HK-2 (cell line): ENCODE measurements at regions not wholly inside any gene's neighbourhood (a gene's known extent, or its start where the extent isn't known, plus 50 kb on each side); places are given as distances from the start of the nearest gene placed in this dataset.
"Not testable (repeated sequence)": the region's sequence is repeated elsewhere in the genome, so short reads cannot be mapped to it uniquely, and the experiment has no call there.

ENCODE experiments used
- DNase-seq: peaks from one replicate; pipeline ENCODE4 v3.0.0-alpha.2; 2018; ENCODE audit not compliant: unreplicated experiment

DNA sequence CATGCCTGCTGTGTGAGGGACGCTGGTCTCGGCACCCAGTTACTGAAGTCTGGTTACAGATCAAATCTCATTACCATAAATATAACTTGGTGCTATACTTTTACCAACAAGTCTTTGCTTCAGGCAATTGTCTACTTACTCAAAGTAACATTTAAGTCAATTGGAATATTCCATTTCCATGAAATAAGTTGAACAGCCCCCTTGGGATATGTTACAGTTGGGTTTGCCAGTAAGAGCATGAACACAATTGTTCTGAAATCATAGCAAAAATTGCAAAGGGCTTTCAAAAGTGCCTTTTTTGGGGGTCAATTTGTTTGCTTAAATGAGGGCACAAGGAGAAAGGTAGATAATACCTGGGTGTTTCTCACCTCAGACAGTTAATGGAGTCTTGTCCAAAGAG, 170.9 kb upstream of the EXOC2 start:
- DNase-seq, result no peak

DNA sequence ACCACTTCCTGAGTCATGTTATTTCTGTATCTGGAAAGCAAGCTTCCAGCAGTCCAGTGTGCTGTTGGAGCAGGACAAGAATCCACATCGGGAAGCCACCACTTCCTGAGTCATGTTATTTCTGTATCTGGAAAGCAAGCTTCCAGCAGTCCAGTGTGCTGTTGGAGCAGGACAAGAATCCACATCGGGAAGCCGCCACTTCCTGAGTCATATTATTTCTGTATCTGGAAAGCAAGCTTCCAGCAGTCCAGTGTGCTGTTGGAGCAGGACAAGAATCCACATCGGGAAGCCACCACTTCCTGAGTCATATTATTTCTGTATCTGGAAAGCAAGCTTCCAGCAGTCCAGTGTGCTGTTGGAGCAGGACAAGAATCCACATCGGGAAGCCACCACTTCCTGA, 170.2 kb upstream of the EXOC2 start:
- DNase-seq, result not testable (repeated sequence)

DNA sequence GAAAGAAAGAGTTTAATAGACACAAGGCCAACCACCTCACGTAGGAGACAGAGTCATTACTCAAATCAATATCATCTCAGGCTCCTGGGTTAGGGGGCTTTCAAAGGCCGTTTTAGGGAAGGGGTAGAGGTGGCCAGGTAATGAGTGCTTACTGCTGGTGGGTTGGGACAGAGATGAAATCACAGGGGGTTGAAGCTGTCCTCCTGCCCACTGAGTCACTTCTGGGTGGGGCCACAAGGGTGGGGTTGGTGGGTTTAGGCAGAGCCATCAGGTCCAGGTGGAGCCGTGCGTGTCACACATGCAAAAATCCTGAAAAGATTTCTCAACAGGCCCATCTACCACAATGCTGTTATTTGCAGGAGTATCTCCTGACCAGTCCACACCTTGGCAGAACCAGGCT, 167.0 kb upstream of the EXOC2 start:
- no peak for DNase-seq

DNA sequence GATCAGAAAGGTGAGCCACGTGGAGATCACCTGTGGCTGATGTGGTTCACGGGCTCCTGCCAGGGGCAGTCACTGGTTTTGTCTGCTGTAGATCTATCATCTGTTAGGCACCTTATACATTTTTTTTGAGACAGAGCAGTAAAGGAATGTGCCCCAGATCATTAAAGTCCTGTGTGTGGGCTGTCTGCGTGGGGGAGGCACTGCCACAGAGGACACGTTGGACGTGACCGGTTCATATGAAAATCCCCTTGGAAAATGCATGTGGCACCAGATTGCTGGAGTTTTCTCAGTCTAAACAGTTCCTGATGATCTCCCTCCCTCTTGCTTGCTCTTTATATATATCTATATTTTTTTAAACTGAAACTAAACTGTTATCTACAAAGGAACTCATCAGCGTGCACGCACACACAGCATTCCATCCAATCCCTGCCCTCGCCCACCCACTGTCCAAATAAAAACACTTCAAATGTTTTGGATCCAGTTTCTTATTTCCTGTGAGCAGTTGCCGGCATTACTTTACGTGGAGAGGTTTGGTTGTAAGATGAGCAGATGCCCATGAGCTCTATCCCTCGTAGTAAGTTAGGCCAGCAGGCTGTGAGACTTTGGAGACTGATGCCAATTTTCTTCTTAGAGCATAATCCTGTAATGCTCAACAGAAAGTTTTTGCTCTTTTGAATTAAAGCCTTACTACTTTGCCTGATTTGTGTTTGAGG, 161.6 kb upstream of the EXOC2 start:
- DNase-seq, result no peak

DNA sequence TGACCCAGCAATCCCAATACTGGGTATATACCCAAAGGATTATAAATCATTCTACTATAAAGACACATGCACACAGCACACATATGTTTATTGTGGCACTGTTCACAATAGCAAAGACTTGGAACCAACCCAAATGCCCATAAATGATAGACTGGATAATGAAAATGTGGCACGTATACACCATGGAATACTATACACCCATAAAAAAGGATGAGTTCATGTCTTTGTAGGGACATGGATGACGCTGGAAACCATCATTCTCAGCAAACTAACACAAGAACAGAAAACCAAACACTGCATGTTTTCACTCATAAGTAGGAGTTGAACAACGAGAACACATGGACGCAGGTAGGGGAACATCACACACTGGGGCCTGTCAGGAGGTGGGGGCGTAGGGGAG, 159.3 kb upstream of the EXOC2 start:
- not testable (repeated sequence) for DNase-seq

DNA sequence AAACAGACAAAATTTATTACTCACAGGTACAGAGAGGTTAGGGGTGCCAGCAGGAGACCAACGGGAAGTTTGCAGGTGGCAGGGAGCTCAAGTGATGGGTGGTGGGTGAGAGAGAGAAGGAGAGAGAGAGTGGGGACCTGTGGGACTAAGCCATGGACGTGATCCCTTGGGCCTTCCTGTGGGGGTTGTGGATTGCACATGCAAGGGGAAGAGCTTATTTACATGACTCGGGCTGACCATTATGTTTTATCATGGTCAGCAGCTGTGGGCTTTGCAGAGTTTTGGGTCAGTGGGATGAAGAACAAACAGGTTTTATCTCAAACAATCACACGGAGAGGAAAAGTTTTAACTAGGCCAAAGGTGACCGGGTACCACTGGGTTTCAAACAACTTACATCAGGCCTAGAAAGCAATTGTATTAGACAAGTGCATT, 156.2 kb upstream of the EXOC2 start:
- no peak for DNase-seq

DNA sequence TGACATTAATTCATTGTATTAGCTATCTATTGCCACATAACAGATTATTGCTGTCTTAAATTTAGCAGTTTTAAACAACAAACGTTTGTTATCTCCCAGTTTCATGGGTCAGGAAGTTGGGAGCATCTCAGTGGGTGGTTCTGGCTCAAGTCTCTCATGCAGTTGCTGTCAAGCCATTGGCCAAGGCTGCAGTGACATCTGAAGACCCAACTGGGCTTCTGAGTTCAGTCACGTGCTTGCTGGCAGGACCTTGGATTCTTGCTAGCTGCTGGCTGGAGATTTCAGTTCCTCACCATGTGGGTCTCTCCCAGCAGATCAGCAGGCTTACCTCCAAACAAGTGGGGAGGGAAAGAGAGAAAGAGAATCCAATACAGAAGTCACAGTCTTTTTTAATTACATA, 152.6 kb upstream of the EXOC2 start:
- DNase-seq, result no peak

DNA sequence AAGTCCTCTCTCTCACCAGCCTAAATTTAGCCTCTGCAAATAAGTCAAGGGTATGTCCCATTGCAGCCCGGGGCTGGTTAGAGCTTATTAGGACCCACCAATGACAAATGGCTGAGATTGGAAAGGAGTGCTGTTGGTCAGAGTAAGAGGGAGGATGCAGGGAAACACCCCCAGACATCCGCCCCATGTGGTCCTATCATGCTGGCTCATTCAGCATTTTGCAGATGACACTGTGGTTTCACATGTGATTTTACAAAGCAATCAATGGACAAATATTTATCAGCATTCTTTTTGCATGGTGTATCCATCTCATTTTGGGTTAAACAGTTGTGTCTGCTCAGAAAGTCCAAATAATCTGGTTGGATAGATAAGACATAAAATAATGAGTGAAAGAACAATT, 152.2 kb upstream of the EXOC2 start:
- no peak for DNase-seq

DNA sequence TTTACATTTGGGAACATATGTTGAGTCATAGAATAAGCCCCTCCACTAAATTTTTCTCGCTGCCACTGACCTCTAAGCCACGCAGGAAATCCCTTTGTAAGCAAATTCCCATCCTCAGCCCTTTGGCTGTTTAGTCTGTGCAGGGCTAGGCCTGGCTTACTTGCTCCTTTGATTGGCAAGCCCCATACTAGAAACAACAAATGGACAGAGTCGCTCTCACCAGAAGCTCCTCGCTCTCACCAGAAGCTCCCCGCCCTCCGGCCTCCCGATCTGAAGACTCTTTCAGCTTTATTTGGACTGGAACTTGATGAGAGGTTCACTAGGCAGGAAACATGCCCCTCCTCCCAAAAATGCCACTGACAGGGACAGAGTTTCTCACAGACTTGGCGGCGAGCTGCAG, 149.2 kb upstream of the EXOC2 start:
- DNase-seq, result no peak

DNA sequence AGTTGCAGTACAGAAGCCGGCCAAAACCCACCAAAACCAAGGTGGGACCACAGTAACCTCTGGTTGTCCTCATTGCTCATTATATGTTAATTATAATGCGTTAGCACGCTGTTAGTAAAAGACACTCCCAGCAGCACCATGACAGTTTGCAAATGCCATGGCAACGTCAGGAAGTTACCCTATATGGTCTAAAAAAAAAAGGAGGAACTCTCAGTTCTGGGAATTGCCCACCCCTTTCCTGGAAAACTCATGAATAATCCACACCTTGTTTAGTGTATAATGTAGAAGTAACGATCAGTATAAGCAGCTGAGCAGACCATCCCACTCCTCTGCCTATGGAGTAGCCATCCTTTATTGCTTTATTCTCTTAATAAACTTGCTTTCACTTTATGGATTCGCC, 148.6 kb upstream of the EXOC2 start:
- DNase-seq, result no peak

DNA sequence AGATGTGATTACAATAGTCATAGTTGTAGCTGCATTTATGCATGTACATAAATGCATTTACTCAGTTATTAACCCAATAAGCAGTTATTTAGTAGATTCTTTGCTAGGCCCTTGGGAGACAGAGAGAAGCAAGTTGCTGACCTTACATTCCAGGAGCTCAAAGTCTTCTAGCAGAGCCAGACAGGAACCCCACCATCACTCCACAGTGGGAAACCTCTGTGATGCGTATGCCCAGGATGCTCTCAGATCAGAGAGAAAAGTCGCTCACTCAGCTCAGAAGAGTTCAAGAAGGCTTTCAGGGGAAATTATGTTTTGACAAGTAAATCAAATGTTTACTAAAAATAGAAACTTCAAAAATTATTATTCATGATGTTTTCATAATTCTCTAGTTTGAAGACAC, 146.3 kb upstream of the EXOC2 start:
- no peak for DNase-seq

DNA sequence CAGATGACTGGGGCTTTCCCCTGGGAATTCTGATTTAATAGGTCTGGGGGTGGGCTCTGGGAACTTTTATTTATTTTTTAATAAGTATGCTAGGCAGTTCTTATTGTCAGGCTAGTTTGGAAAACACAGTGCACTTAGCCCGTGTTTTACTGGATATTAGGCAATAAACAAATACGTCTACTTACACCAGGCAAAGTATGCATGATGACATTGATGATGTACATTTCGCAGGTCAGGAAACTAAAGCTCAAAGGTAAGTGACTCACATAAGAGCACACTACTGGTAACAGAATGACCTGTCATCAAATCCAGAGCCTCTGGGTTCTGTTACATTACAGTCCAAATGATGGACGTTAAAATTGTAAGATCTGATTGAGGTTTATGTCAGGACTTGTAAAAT, 144.4 kb upstream of the EXOC2 start:
- DNase-seq, result no peak

DNA sequence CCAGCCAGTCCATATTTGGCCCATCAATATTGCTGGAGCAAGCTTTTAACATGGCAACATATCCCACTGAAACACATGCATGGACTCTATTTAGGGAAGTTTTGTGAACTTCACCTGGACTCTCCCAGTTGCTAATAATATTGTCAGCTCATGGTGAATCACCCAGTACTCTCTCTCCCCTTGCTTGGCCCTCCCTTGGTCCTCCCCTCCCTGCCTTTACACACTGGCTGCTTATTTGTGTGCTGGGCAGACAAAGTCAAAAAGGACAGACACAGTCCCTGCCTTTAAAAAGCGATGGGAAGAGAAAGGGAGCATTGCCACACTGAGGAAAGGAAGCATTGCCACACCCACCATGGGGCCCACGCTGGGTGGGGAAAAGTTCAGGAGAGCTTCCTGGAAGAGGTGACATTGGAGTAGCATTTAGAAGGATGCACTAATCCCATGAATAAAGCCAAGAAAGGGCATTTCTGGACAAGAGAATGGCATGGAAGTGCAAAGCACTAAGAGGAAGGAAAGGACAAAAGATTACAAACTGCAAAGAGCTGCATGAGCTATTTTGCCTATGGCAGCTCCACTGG, 143.4 kb upstream of the EXOC2 start:
- DNase-seq, result no peak

DNA sequence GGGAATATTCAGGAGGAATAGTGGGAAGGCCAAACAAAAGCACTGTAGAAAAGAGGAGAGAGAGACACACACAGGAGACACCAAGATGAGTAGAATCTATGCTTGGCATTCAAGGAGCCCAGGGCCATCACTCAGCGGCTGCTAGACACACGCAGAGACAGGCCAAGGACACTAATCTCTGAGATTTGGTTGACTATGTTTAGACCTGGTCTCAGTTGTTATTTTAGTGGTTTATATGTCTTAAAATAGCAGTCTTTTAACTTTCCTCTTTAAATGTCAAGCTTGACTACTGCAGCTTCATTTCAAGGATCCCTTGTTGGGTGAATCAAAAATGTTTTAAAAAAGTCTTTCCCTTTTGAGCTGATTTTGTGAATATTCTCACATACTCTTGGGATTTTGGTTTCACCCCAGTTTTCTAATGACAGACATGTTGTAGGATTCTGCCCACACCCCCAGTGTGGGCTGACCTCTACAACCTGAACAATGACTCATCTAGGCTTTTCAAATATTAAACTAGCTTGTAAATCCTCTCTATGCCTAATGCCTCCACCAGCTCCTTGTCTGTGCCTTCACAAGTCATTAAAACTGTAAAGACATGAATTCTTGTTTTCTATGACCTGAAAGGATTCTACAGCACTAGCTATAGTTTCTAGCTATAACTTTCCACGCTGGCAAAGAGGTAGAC, 142.7 kb upstream of the EXOC2 start:
- no peak for DNase-seq

DNA sequence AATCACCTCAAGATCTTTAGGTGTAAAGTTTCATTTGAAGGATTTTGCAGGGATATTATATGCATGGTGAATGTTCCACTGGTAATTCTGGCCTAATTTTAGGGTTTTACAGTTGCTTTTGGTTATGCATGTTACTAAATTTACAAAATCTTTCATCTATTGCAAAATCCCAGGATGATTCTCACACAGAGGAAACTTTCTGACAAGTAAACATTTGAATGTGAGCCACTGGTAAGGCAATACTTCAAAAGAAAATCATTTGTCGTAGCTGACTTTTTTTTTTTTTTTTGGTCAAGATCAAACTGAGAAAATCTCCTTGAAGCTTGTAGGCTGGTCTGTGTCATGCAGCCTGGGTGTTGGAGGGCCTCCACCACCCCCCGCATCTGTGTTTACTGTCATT, 141.9 kb upstream of the EXOC2 start:
- no peak for DNase-seq

DNA sequence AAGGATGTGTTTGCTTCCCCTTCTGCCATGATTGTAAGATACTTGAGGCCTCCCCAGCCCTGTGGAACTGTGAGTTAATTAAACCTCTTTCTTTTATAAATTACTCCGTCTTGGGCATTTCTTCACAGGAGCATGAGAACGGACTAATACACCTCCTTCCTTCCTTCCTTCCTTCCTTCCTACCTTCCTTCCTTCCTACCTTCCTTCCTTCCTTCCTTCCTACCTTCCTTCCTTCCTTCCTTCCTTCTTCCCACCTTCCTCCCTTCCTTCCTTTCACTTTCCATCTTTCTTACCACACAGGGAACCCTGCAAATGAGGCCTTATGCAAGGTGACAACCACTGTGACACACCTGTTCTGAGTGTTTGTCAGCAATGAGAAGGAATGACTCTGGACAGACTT, 141.3 kb upstream of the EXOC2 start:
- no peak for DNase-seq

DNA sequence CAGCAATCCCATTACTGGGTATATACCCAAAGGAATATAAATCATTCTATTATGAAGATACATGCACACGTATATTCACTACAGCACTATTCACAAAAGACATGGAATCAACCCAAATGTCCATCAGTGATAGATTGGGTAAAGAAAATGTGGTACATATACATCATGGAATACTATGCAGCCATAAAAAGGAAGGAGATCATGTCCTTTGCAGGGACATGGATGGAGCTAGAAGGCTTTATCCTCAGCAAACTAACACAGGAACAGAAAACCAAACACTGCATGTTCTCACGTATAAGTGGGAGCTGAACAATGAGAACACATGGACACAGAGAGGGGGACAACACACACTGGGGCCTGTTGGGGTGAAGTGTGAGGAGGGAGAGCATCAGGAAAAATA, 139.9 kb upstream of the EXOC2 start:
- DNase-seq, result not testable (repeated sequence)

DNA sequence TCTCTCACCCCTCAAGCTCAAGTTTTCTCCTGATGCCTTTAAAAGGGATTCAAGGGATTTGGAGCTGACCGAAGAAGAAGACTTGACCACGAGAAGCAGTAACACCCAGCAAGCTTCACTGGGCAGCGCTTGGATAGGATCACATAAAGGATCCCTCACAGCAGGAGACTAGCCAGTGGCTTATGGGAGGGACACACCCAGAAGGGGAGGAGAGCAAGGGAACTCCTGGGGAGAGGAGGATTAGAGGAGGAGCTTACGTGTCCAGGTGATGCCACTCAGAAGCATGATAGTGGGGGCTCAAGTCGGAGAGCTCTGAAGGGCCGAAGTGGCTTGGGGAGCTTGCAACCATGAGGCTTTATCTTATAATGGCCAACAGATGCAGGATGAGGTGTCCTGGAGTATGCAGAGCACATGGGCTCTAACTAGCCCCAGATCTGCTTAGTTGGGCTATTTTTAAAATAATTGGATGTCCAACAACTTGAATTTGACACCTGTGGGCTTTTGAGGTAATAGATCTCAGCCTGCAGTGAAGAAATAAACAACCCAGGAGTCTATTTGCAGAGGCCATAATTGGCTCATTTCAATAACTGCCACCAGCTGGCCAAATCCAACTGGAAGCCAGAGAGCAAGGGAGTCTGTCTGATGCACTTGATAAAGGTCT, 137.9 kb upstream of the EXOC2 start:
- DNase-seq, result no peak

DNA sequence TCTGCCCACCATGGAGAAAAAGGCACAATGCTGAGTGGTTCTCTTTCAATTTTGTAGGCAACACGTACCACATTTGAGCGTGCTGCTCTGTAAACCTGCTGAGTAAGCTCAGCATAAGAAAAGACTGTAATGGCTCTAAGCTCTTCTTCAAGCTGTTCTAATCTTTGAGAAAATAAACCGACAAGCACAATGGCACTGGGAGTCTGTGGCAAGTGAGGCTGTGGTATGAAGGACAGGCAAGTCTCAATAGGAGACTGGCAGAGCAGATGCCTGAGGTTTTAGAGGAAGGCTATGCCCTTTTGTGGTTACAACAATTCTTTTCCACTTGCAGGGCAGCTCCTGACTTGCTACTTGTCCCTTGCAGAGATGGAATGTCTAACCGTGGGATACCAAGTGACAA, 136.7 kb upstream of the EXOC2 start:
- no peak for DNase-seq

DNA sequence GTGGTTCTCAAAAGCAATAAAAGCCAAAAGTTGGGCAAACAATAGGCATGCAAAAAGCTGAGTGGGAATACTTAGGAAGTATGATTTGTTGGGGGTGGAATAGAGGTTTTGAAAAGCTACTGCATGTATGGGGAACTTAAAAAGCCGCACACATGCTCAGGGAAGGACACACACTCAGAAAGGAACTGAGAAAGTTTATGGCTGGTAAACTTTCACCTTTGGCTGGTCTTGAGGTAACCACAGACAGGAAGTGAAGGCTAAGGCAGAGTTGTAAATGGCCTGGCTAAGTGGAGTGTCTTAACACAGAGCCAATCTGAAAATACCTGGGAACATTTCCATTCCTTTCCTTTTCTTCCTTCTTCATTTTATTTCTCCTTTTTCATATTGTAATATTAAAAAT, 134.5 kb upstream of the EXOC2 start:
- DNase-seq, result no peak

DNA sequence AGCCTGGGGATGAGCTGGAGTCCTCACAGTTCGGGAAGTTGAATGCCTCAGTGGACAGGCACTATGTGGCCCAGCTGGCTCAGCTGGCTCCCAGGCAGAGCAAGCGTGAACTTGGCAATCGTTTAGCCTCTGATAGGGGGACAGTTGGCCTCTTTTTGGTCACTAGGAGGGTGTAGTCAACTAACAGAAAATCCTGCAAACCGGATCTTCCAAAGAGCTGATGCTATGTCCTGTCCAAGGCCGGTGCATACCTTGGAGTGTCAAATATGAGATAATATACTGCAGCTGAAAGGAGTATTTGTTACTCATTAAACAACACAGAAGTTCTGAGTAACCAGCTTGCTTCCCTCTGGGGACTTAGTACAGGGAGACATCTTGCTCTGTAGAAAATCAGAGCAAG, 126.2 kb upstream of the EXOC2 start:
- no peak for DNase-seq

DNA sequence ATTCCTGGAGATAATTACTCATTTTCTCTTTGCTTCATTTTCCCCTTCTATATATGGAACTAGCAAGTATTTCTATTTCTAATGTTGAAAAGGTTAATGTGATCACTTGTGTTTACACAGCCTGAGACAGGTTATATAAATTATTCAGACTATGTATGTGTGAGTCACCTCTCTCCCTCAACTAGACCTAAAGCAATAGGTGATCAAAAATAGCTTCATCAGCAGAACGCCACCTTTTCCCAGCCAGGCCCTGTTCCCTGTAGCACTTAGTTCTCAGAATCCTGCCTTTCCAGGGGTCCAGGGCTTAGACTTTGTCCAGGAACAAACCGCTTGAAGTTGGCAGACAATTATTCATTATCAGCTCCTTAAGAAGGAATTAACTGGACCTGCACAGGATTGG, 125.3 kb upstream of the EXOC2 start:
- DNase-seq, result no peak

DNA sequence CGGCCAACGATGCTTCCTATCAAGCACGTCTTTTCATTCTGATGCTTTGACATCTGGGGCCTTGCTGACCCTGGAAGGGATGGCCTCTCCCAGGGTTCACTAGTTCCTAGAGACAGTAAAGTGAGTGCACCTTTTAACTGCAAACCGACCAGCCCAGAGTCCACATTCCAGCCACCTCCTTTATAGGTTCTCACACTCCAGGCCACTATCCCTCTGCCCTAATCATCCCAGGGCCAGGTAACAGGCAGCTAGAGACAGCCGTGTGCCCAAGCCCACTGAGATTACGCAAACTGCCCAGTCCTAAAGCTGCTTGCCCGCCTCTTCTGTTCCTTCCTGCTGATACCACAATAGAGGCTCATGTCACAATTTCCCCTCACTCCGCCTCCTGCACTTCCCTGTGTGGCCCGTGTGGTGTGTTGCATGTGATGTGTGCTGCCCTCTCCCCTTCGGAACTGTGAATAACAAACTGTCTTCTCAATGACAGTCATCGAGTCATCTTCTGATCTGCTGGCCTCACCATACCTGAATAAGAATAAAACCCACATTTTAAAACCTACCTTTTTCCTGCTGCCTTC, 123.7 kb upstream of the EXOC2 start:
- DNase-seq, result no peak
